ENCODE measurements at regions not wholly inside any gene's neighbourhood (a gene's known extent, or its start where the extent isn't known, plus 50 kb on each side); places are given as distances from the start of the nearest gene placed in this dataset.

DNA sequence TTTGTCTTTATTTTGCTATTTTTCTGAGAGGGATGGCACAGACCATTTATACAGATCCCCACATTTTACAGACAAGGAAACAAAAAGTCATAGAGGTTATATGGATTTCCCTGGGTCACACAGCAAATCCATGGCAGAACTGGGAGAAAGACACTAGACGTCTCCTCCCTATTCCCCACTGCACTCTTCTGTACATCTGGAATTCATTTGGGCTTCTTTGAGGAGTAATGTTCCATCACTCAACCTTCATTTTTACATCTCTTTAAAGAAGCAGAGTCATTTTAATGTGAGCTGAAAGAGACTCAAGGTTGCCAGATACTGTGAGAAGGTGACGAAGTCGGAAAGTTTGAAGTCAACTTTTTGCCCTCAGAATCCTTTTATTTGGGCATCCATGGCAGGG is 207.3 kb downstream of the OTOR start:
- H3K27me3 Mint-ChIP-seq (ENCODE audit: low read depth), result peaks cover 8% of the 10 kb centered on the region
- peaks cover 11% of the 10 kb centered on the region for H3K4me1 Mint-ChIP-seq (ENCODE audit: low read depth)
- H3K9me3 Mint-ChIP-seq (ENCODE audit: low read depth), result peaks cover 2% of the 10 kb centered on the region
- DNase-seq (ENCODE audit: low spot score), result no peak
- H3K4me3 Mint-ChIP-seq (ENCODE audit: unreplicated experiment), result no peak overlapping the region
- no peak overlapping the region for H3K27ac Mint-ChIP-seq (ENCODE audit: unreplicated experiment)
- H3K36me3 Mint-ChIP-seq (ENCODE audit: low read depth), result no peaks in the 10 kb centered on the region
- TF ChIP-seq, protein P1, sequence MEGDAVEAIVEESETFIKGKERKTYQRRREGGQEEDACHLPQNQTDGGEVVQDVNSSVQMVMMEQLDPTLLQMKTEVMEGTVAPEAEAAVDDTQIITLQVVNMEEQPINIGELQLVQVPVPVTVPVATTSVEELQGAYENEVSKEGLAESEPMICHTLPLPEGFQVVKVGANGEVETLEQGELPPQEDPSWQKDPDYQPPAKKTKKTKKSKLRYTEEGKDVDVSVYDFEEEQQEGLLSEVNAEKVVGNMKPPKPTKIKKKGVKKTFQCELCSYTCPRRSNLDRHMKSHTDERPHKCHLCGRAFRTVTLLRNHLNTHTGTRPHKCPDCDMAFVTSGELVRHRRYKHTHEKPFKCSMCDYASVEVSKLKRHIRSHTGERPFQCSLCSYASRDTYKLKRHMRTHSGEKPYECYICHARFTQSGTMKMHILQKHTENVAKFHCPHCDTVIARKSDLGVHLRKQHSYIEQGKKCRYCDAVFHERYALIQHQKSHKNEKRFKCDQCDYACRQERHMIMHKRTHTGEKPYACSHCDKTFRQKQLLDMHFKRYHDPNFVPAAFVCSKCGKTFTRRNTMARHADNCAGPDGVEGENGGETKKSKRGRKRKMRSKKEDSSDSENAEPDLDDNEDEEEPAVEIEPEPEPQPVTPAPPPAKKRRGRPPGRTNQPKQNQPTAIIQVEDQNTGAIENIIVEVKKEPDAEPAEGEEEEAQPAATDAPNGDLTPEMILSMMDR (IDR thresholded peaks at IDR 0.05), result no peak

DNA sequence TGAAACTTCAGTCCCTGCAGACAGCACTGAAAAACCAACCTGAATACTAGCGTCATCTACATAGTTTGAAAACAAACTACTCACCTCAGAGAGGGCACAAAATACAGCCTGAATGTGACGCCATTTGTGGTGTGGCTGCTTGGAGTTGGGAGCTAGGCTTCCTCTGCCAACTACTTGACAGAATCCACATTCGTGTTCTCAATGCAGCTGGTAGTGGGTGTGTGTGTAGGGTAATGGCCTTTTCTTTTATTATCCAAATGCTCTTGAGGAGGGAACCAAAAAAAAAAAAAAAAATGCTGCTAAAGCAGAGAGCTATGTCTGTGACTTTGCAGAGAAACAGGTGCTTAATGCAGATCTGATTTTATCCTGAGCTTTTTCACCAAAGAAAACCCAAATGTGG is 207.8 kb downstream of the OTOR start:
- Mint-ChIP-seq H3K9me3 (ENCODE audit: low read depth) (no peaks in the 10 kb centered on the region), H3K27me3 (ENCODE audit: low read depth) (peaks cover 8% of the 10 kb centered on the region), H3K4me1 (ENCODE audit: low read depth) (peaks cover 11% of the 10 kb centered on the region), H3K36me3 (ENCODE audit: low read depth) (no peaks in the 10 kb centered on the region), H3K4me3 (ENCODE audit: unreplicated experiment) (no peak overlapping the region), H3K27ac (ENCODE audit: unreplicated experiment) (no peak overlapping the region)
- no peak for DNase-seq (ENCODE audit: low spot score)
- TF ChIP-seq, protein P1 (IDR thresholded peaks at IDR 0.05), result no peak

DNA sequence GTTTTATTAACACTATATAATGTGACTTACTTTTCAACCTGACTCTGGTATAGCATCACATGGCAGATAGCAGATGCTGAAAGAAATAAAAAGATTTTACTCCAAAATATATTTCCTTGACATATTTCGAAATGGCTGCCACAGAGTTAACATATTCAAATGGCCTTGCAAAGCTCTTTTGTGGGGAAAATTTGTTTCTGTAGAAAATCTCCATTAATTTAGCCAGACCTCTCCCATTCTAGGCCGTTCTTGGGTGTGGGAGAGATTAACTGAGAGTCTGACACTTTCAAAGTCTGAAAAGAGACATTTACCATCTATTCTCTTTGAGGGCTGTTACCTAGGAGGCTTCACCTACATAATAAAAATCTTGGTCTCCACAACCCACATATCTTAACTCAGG is 217.2 kb downstream of the OTOR start:
- TF ChIP-seq, protein P1 (IDR thresholded peaks at IDR 0.05), result no peak
- Mint-ChIP-seq H3K36me3 (ENCODE audit: low read depth) (peaks cover 2% of the 10 kb centered on the region), H3K9me3 (ENCODE audit: low read depth) (peaks cover 3% of the 10 kb centered on the region), H3K27me3 (ENCODE audit: low read depth) (peaks cover 5% of the 10 kb centered on the region), H3K4me1 (ENCODE audit: low read depth) (no peaks in the 10 kb centered on the region), H3K4me3 (ENCODE audit: unreplicated experiment) (no peak overlapping the region), H3K27ac (ENCODE audit: unreplicated experiment) (no peak overlapping the region)
- no peak for DNase-seq (ENCODE audit: low spot score)

DNA sequence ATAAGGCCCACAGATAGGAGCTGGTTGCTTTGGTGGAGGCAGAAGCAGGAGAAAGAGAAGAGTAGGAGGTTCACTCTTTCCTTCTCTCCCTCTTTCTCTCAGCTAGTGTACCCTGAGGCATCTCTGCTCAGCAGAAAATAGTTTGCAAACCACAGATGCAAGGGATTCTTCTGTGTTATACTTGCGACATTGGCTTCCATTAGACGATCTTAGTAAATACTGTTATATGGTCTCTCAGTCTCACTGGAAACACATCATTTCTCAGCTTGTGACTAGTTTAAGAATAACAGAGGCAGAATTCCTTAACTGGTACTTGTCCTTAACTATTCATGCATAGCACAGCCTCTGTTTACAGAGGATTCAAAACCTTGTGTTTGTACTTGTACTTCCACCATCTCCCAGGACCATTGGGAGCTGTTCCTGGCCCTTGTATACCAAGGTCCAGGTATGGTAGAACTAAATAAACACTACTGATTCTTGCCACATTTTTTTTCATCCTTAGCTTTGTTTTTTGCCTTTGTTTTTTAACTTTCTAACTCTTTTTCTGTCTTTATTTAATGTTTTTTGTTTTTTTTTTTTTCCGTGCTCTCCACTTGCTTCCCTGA is 218.2 kb downstream of the OTOR start:
- H3K27ac Mint-ChIP-seq (ENCODE audit: unreplicated experiment), result no peak overlapping the region
- H3K9me3 Mint-ChIP-seq (ENCODE audit: low read depth), result peaks cover 3% of the 10 kb centered on the region
- TF ChIP-seq, protein P1 (IDR thresholded peaks at IDR 0.05), result no peak
- no peak overlapping the region for H3K4me3 Mint-ChIP-seq (ENCODE audit: unreplicated experiment)
- peaks cover 2% of the 10 kb centered on the region for H3K36me3 Mint-ChIP-seq (ENCODE audit: low read depth)
- H3K27me3 Mint-ChIP-seq (ENCODE audit: low read depth), result peaks cover 4% of the 10 kb centered on the region
- no peak for DNase-seq (ENCODE audit: low spot score)
- peaks cover 3% of the 10 kb centered on the region for H3K4me1 Mint-ChIP-seq (ENCODE audit: low read depth)

DNA sequence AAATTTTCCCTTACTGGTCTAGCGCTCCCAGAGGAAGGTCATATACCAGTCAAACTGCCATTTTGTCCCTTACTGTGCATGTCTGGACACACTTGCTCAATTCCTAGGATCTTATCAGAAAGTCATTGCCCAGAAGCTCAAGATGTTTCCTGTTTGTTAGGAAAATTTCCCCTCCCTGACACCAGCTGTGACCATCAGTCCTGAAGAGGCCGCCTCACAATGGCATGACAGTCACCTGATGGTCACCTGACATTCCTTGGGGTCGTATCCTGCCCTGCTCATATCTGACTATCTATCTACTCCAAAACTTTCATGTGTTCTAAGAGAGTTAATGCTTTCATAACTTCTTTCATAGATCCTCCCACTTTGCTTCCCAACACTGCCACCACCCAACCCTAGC is 219.9 kb downstream of the OTOR start:
- H3K4me1 Mint-ChIP-seq (ENCODE audit: low read depth), result peaks cover 3% of the 10 kb centered on the region

More for the DNA sequence above, 219.9 kb downstream of the OTOR start:
- TF ChIP-seq, protein P1 (IDR thresholded peaks at IDR 0.05), result no peak
- H3K9me3 Mint-ChIP-seq (ENCODE audit: low read depth), result no peaks in the 10 kb centered on the region
- H3K36me3 Mint-ChIP-seq (ENCODE audit: low read depth), result no peaks in the 10 kb centered on the region
- H3K27me3 Mint-ChIP-seq (ENCODE audit: low read depth), result peaks cover 2% of the 10 kb centered on the region
- DNase-seq (ENCODE audit: low spot score), result no peak
- H3K4me3 Mint-ChIP-seq (ENCODE audit: unreplicated experiment), result no peak overlapping the region
- H3K27ac Mint-ChIP-seq (ENCODE audit: unreplicated experiment), result no peak overlapping the region

All from chondrocyte (in vitro differentiated cells).